Stomach smooth muscle (tissue), 2 donors: ENCODE measurements at regions not wholly inside any gene's neighbourhood (a gene's known extent, or its start where the extent isn't known, plus 50 kb on each side); places are given as distances from the start of the nearest gene placed in this dataset.

ENCODE experiments used
- H3K27ac ChIP-seq: one replicate; pipeline ENCODE4 v1.7.0; 2013; ENCODE audit warnings: mild to moderate bottlenecking, low read length, inconsistent platforms
- H3K27me3 ChIP-seq, 2 donors: one replicate each; pipeline ENCODE4 v1.7.0; 2013; ENCODE audit warnings: low read length in 2 of 2; ENCODE audit not compliant: insufficient read depth in 2 of 2, control insufficient read depth in 1 of 2
- H3K36me3 ChIP-seq, 2 donors: one replicate each; pipeline ENCODE4 v1.7.0; 2013; ENCODE audit warnings: low read length in 2 of 2; ENCODE audit not compliant: control insufficient read depth in 2 of 2, insufficient read depth in 2 of 2
- H3K4me1 ChIP-seq: one replicate; pipeline ENCODE4 v1.7.0; 2013; ENCODE audit warnings: low read length; ENCODE audit not compliant: control insufficient read depth, insufficient read depth
- H3K4me3 ChIP-seq, 2 donors: one replicate each; pipeline ENCODE4 v1.7.0; 2013; ENCODE audit warnings: low read length in 2 of 2
- H3K9ac ChIP-seq, 2 donors: one replicate each; pipeline ENCODE4 v1.7.0; 2013; ENCODE audit warnings: low read length in 2 of 2, mild to moderate bottlenecking in 1 of 2
- H3K9me3 ChIP-seq, 2 donors: one replicate each; pipeline ENCODE4 v1.7.0; 2013; ENCODE audit warnings: low read length in 2 of 2; ENCODE audit not compliant: control insufficient read depth in 2 of 2
- donor health status: healthy.
- donor health status: Pancreatic carcinoma.

DNA sequence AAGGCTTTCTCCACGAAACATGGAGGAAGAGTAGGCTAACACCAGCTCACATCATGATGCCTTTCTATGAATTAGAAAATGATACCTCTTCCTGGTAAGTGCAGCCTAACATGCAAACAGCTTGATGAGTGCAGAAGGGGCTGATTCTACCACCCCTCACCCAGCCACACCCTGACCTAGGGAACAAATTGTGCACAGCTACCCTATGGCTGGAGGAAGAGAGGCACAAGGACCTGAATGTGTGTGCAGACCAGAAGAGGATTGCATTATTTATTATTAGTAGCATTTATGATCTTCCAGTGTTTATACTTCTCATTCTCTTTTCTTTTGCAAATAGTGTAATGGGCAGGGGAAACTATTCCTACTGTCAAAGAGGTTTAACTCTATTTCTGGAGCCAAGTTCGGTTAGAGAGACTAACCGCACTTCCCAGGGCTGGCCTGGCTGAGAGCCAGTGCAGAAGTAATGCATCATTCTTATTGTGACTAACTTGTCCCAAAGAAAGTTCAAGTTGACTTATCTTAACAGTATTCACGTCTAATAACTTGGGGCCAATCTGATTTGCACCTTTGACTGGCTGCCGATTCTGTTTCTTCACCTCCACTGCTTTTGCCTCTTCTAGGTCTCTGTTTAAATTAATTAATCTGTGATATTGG lies 237.5 kb downstream of the CD83 start:
- no peaks in the 10 kb centered on the region for H3K27me3 ChIP-seq
- peaks cover 4 to 5% of the 10 kb centered on the region in 2 donors for H3K9me3 ChIP-seq
- no peaks in the 10 kb centered on the region for H3K36me3 ChIP-seq
- no peak overlapping the region for H3K27ac ChIP-seq
- no peak overlapping the region for H3K4me3 ChIP-seq
- peaks cover 6% of the 10 kb centered on the region for H3K4me1 ChIP-seq
- H3K9ac ChIP-seq, result no peak overlapping the region

DNA sequence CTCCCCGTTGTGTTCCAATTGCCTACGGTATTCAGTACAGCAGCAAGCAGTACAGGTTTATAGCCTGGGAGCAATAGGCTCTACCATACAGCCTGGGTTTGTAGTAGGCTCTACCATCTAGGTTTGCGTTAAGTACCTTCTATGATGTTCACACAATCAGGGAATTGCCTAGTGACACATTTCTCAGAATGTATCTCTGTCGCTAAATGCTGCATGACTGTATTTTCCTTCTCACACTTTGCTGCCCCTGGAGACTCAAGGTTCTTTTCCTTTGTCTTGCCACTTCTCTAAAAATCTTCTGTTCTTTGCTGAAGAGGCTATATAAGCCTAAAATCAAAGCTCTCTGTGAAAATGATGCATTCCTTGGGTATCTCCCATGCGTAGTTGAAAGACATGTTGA lies 241.9 kb downstream of the CD83 start:
- no peak overlapping the region for H3K9ac ChIP-seq
- H3K27me3 ChIP-seq, result no peaks in the 10 kb centered on the region
- no peak overlapping the region for H3K27ac ChIP-seq
- peaks cover 6% of the 10 kb centered on the region for H3K4me1 ChIP-seq
- H3K36me3 ChIP-seq, result no peaks in the 10 kb centered on the region
- no peaks in the 10 kb centered on the region for H3K9me3 ChIP-seq
- no peak overlapping the region for H3K4me3 ChIP-seq

DNA sequence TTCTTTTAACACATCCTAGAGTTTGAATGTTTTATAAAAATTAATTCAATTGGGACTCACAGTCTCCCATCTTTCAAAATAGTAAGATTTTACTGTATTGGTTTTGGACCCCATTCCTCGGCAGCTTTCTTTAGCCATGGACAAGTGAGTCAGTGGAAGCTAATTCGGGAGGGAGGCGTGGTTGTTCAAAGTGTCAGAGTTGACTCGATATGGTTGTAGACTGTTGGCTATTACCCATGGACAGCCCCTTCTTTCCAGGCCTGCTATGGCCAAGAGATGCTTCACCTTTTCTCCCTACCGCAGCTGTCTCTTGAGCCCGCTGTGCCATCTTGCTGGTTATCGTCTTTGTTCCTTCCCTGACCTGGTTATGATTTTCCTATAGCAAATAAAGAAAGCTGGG lies 243.0 kb downstream of the CD83 start:
- H3K9ac ChIP-seq, result no peak overlapping the region
- no peaks in the 10 kb centered on the region for H3K4me1 ChIP-seq
- H3K27me3 ChIP-seq, result no peaks in the 10 kb centered on the region
- H3K4me3 ChIP-seq, result no peak overlapping the region
- H3K9me3 ChIP-seq, result no peaks in the 10 kb centered on the region
- H3K36me3 ChIP-seq, result no peaks in the 10 kb centered on the region
- no peak overlapping the region for H3K27ac ChIP-seq

DNA sequence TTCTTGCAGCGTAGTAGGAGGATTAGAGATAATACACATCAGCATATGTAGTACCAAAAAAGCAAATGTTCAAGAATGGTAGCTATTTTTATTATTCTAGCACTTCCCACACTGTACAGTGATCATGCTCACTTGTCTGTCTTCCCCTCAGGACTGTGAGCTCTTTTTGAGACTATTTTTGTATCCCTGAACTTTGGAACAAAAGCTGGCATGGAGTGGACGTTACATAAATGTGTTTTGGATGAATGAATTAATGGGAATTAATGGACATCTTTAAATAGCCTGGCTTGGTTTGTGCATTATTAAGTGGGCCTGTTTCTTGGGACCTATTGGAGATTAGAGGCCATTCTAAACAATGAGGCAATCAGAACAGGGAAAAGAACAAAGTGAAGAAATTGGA lies 243.7 kb downstream of the CD83 start:
- Histone ChIP-seq H3K9me3 (no peaks in the 10 kb centered on the region), H3K27me3 (no peaks in the 10 kb centered on the region), H3K36me3 (no peaks in the 10 kb centered on the region), H3K4me1 (no peaks in the 10 kb centered on the region), H3K4me3 (no peak overlapping the region), H3K27ac (no peak overlapping the region), H3K9ac (no peak overlapping the region)

DNA sequence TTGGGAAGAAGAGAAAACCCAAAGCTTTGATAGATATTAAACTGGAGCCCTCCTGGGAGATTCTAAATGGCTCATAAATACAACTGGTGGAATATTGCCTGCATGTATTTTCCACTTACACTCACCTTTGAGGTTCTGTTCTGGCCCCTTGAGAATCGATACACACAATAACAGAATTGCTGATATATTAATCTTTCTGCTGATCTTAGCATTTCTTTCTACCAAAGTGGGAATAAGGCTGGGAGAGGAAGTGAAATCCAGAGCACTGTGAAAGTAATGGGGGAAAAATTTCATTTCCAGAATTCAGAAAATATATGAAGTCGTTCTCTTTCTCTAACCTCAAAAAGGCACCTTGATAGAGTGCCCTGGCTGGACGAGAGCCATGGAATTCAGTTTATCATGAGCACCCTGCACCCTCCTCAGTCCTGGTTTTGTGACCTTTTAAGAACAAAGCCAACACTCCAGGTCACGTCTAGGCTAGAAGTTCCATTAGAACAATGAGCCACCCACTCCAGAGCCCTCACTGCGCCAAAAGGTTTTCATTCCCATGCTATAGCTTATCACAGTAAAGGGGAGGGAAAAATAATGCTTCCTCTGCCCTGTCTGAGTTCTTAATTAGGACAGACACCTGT lies 244.5 kb downstream of the CD83 start:
- no peaks in the 10 kb centered on the region for H3K4me1 ChIP-seq
- no peaks in the 10 kb centered on the region for H3K36me3 ChIP-seq
- H3K9ac ChIP-seq, result no peak overlapping the region
- H3K27me3 ChIP-seq, result no peaks in the 10 kb centered on the region
- H3K4me3 ChIP-seq, result no peak overlapping the region
- no peaks in the 10 kb centered on the region for H3K9me3 ChIP-seq
- H3K27ac ChIP-seq, result no peak overlapping the region

DNA sequence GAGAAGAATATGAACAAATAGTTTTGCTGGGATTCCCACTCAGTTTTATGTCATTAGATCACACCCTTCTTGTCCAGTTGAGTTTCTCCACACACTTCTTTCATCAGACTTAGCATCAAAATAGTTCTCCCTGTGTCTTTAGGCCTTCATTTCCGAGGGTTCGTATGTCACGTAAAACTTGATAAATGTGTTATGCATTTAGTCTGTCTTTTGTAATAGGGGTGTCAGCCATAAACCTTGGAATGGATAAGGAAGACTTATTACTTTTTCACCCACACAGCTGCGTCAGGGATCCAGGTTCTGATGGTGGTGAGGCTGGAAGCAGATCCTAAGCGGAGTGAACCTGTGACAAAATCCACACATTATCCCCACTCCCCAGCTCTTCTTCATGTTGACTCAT lies 246.8 kb downstream of the CD83 start:
- Histone ChIP-seq H3K36me3 (no peaks in the 10 kb centered on the region), H3K27me3 (no peaks in the 10 kb centered on the region), H3K27ac (no peak overlapping the region), H3K4me1 (no peaks in the 10 kb centered on the region), H3K4me3 (no peak overlapping the region), H3K9me3 (no peaks in the 10 kb centered on the region), H3K9ac (no peak overlapping the region)

DNA sequence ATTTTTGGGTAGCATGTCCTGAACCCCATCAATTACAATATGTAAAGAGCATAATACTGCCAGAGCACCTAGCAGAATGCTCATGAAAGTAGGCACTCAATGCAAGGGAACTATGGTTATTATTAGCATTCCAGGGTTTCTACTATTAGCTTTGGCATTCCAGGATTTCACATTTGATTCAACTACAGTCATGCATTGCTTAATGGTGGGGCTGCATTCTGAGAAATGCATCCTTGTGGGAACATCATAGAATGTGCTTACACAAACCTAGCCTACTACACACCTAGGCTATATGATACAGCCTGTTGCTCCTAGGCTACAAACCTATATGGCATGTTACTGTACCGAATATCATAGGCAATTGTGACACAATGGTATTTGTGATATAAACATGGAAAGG lies 247.8 kb downstream of the CD83 start:
- Histone ChIP-seq H3K4me1 (no peaks in the 10 kb centered on the region), H3K4me3 (no peak overlapping the region), H3K9me3 (no peaks in the 10 kb centered on the region), H3K27me3 (no peaks in the 10 kb centered on the region), H3K36me3 (no peaks in the 10 kb centered on the region), H3K9ac (no peak overlapping the region), H3K27ac (no peak overlapping the region)

DNA sequence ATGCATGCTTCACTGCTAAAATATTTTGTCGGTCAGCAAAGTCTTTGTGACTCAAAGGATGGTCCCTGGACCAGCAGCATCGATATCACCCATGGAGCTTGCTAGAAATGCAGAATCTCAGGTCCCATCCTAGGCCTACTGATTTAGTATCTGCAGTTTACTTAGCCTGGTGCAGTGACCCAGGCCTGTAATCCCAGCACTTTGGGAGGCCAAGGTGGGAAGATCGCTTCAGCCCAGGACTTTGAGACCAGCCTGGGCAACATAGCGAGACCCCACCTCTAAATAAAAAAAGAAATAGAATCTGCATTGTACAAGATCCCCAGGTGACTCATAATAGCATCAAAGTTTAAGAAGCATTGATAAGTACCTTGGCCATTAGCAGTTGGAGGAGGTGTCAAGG lies 248.7 kb downstream of the CD83 start:
- no peaks in the 10 kb centered on the region for H3K4me1 ChIP-seq
- no peak overlapping the region for H3K9ac ChIP-seq
- H3K27ac ChIP-seq, result no peak overlapping the region
- no peaks in the 10 kb centered on the region for H3K9me3 ChIP-seq
- H3K4me3 ChIP-seq, result no peak overlapping the region
- no peaks in the 10 kb centered on the region for H3K36me3 ChIP-seq
- H3K27me3 ChIP-seq, result no peaks in the 10 kb centered on the region

DNA sequence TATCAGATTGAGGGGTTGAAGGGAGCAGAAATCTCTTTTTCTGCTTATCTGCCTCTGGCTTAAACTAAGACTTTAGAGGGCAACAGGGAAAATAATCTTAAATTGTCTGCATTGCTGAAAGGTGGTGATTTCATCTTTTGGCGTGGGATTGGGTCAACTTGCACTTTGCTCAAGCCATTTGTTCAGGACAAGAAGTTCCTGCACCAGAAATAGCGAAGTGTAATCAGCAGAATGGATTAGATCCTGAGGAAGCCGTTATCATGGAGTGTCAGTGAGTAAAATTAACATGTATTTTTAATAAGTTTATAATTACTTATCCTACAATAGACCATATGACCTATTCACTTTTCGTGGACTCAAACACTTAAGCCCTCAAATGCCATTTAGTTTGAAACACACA lies 249.3 kb downstream of the CD83 start:
- no peak overlapping the region for H3K27ac ChIP-seq

DNA sequence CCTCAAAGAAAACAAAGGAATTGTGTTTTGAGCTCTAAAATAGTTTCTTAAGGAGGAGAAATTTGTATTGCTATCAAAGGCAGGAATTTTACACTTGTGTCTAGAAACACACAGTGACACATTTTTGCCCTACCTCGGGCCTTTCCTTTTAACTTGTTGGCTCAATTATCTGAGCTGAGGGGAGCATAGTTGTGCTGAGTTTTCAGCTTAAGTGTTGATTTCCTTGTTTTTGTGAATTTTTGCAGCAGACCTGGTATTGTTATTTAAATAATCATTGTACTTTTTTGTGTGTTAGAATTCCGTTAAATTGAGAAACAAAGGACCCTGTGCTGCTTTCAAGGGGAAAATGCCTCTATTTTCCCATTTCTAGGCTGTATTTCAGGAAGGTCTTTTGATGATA lies 249.7 kb downstream of the CD83 start:
- Histone ChIP-seq H3K4me3 (no peak overlapping the region), H3K9ac (no peak overlapping the region), H3K27me3 (no peaks in the 10 kb centered on the region), H3K36me3 (no peaks in the 10 kb centered on the region), H3K27ac (no peak overlapping the region), H3K9me3 (no peaks in the 10 kb centered on the region), H3K4me1 (no peaks in the 10 kb centered on the region)

More for the DNA sequence above, 249.3 kb downstream of the CD83 start:
- H3K4me1 ChIP-seq, result no peaks in the 10 kb centered on the region
- no peak overlapping the region for H3K4me3 ChIP-seq
- H3K9me3 ChIP-seq, result no peaks in the 10 kb centered on the region
- H3K27me3 ChIP-seq, result no peaks in the 10 kb centered on the region
- H3K36me3 ChIP-seq, result no peaks in the 10 kb centered on the region
- H3K9ac ChIP-seq, result no peak overlapping the region

DNA sequence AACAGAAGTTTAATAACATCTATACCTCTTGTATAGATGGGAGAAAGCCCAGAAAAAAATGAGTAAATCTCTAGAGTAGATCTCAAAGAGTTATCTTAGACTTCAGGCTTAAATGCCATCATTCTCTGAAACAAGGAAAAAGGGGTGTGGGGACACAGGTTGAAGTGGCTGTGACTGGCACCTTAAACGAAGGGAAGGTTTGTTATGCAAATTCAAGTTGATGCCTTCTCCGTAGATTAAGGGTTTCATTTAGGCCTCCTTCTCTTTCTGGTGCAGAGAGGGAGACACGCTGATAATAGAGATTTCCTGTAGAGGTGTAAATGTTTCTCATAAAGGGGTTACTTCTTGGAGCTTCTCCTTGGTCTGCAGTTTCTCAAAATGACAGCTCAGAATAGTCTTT lies 252.1 kb downstream of the CD83 start:
- Histone ChIP-seq H3K9me3 (no peaks in the 10 kb centered on the region), H3K4me3 (no peak overlapping the region), H3K9ac (no peak overlapping the region)

More for the DNA sequence above, 252.1 kb downstream of the CD83 start:
- no peaks in the 10 kb centered on the region for H3K4me1 ChIP-seq
- H3K27me3 ChIP-seq, result no peaks in the 10 kb centered on the region
- H3K36me3 ChIP-seq, result no peaks in the 10 kb centered on the region
- H3K27ac ChIP-seq, result no peak overlapping the region
